IMR-90 (cell line): ENCODE measurements at regions not wholly inside any gene's neighbourhood (a gene's known extent, or its start where the extent isn't known, plus 50 kb on each side); places are given as distances from the start of the nearest gene placed in this dataset.
A peak's percentile ranks its signal among the peaks of the same experiment; 100 is the strongest.

ENCODE experiments used
- ATAC-seq: fragments of 200-7000 bp; cut with Tn5 transposase; 2 replicates; pipeline ENCODE4 v1.9.1; 2020; ENCODE audit warnings: low read depth, mild to moderate bottlenecking, moderate library complexity
- BruUV-seq: library from RNA; stranded (reverse); fragments of 400-500 nt; replicated peaks from 2 replicates; lab custom pipeline; 2021; lab: Mats Ljungman, UMichigan
- CTCF ChIA-PET: fragments of 300-600 bp; formaldehyde crosslinking; extraction: SDS; loops from one replicate; lab custom pipeline; 2021; ENCODE audit warnings: antibody characterized with exemption; lab: Yijun Ruan, JAX
- POLR2A ChIA-PET: fragments of 300-600 bp; sonication (Branson Sonifier 250); formaldehyde crosslinking; loops from one replicate; lab custom pipeline; 2022; ENCODE audit warnings: antibody characterized with exemption; ENCODE audit not compliant: unreplicated experiment; lab: Charles Lee
- DNase-seq: peaks from one replicate; pipeline ENCODE4 v3.0.0; 2013
- H2AFZ ChIP-seq: replicated peaks from 2 replicates; pipeline ENCODE3; 2013; ENCODE audit warnings: low read length, mild to moderate bottlenecking; ENCODE audit not compliant: poor library complexity
- H2AK5ac ChIP-seq: 2 replicates; pipeline ENCODE4 v1.6.1; 2013; ENCODE audit warnings: low read depth, low read length, inconsistent platforms
- H2AK9ac ChIP-seq: replicated peaks from 2 replicates; pipeline ENCODE3; 2013; ENCODE audit warnings: mild to moderate bottlenecking, low read depth, low read length, moderate library complexity; ENCODE audit not compliant: poor library complexity
- H2BK120ac ChIP-seq: 2 replicates; pipeline ENCODE4 v1.6.1; 2013; ENCODE audit warnings: low read depth, low read length, inconsistent platforms
- H2BK15ac ChIP-seq: 3 replicates; pipeline ENCODE4 v1.6.1; 2013; ENCODE audit warnings: low read depth, low read length, inconsistent platforms
- H2BK20ac ChIP-seq: 2 replicates; pipeline ENCODE4 v1.6.1; 2013; ENCODE audit warnings: low read depth, mild to moderate bottlenecking, inconsistent platforms, low read length, moderate library complexity
- H2BK5ac ChIP-seq: 2 replicates; pipeline ENCODE4 v1.6.1; 2013; ENCODE audit warnings: mild to moderate bottlenecking, low read depth, low read length, inconsistent platforms; ENCODE audit not compliant: poor library complexity, severe bottlenecking
- H3K14ac ChIP-seq: replicated peaks from 2 replicates; pipeline ENCODE4 v1.6.1; 2013; ENCODE audit warnings: low read depth, low read length, inconsistent platforms
- H3K18ac ChIP-seq: 2 replicates; pipeline ENCODE4 v1.6.1; 2013; ENCODE audit warnings: low read depth, low read length, control low read depth
- H3K23ac ChIP-seq: 2 replicates; pipeline ENCODE4 v1.6.1; 2013; ENCODE audit warnings: low read depth, low read length, inconsistent platforms
- H3K27ac ChIP-seq: 2 replicates; pipeline ENCODE4 v1.5.1; 2013; ENCODE audit warnings: mild to moderate bottlenecking, control low read depth, low read length; ENCODE audit not compliant: insufficient read depth
- H3K27me3 ChIP-seq: 2 replicates; pipeline ENCODE4 v1.6.1; 2013; ENCODE audit warnings: low read length; ENCODE audit not compliant: control insufficient read depth, insufficient read depth
- H3K36me3 ChIP-seq: 2 replicates; pipeline ENCODE4 v1.6.1; 2013; ENCODE audit warnings: low read length, mixed read lengths; ENCODE audit not compliant: control insufficient read depth, insufficient read depth
- H3K4ac ChIP-seq: 2 replicates; pipeline ENCODE4 v1.6.1; 2013; ENCODE audit warnings: low read depth, low read length, inconsistent platforms
- H3K4me1 ChIP-seq: 2 replicates; pipeline ENCODE4 v1.6.1; 2013; ENCODE audit warnings: low read length, mixed read lengths; ENCODE audit not compliant: control insufficient read depth, insufficient read depth
- H3K4me2 ChIP-seq: 2 replicates; pipeline ENCODE4 v1.6.1; 2013; ENCODE audit warnings: low read depth, mild to moderate bottlenecking, control low read depth, low read length, moderate library complexity
- H3K4me3 ChIP-seq: 2 replicates; pipeline ENCODE4 v1.5.1; 2013; ENCODE audit warnings: low read depth, mild to moderate bottlenecking, control low read depth, low read length, moderate library complexity; ENCODE audit not compliant: insufficient read depth
- H3K56ac ChIP-seq: 2 replicates; pipeline ENCODE4 v1.6.1; 2013; ENCODE audit warnings: low read length, inconsistent platforms; ENCODE audit not compliant: insufficient read depth; ENCODE audit errors: extremely low read depth
- H3K79me1 ChIP-seq, 2 experiments: 2 replicates each; pipeline ENCODE4 v1.6.1; 2013; ENCODE audit warnings: low read length in 2 of 2, inconsistent platforms in 1 of 2, low read depth in 1 of 2
- H3K9ac ChIP-seq: 2 replicates; pipeline ENCODE4 v1.6.1; 2013; ENCODE audit warnings: low read depth, low read length, control low read depth
- H3K9me1 ChIP-seq: 2 replicates; pipeline ENCODE4 v1.6.1; 2013; ENCODE audit warnings: low read length, inconsistent platforms; ENCODE audit not compliant: insufficient read depth
- H3K9me3 ChIP-seq: 2 replicates; pipeline ENCODE4 v1.6.1; 2013; ENCODE audit warnings: low read length; ENCODE audit not compliant: control insufficient read depth, insufficient read depth
- H4K20me1 ChIP-seq: 2 replicates; pipeline ENCODE4 v1.6.1; 2013; ENCODE audit warnings: low read length, inconsistent platforms; ENCODE audit not compliant: insufficient read depth
- H4K5ac ChIP-seq: 2 replicates; pipeline ENCODE4 v1.6.1; 2013; ENCODE audit warnings: mild to moderate bottlenecking, low read depth, low read length, control low read depth
- H4K8ac ChIP-seq, 2 experiments: 2 replicates each; pipeline ENCODE4 v1.6.1; 2013; ENCODE audit warnings: low read depth in 2 of 2, low read length in 2 of 2, control low read depth in 1 of 2, inconsistent platforms in 1 of 2
- H4K91ac ChIP-seq: 2 replicates; pipeline ENCODE4 v1.6.1; 2013; ENCODE audit warnings: low read depth, low read length, inconsistent platforms; ENCODE audit not compliant: insufficient read depth
- FOS ChIP-seq: fragments of 150-350 bp; IDR thresholded peaks from 2 replicates; pipeline ENCODE4 v1.6.1; 2016; ENCODE audit warnings: low read depth, low read length
- MAFK ChIP-seq: IDR thresholded peaks from 2 replicates; pipeline ENCODE4 v1.6.1; 2012; ENCODE audit warnings: low read depth, low read length, improper control_type of control experiment
- WGBS, 2 experiments: methylation state at CpG; one replicate each; pipeline versions ENCODE4 v1.1.5 to v1.1.7; 2013; ENCODE audit warnings: missing lambda C conversion rate in 2 of 2; ENCODE audit not compliant: insufficient read length in 1 of 2; ENCODE audit errors: extremely low coverage in 2 of 2; 5-methylcytosine and 5-hydroxymethylcytosine counted together
- dilution Hi-C: fragments of 300-500 bp; cut with HindIII; formaldehyde crosslinking; loops from one replicate; pipeline ENCODE4 v1.14.3; 2018; ENCODE audit warnings: low sequenced_read_pairs; ENCODE audit not compliant: unreplicated experiment
- in situ Hi-C: fragments of 300-500 bp; cut with MboI; formaldehyde crosslinking; loops from 3 replicates; pipeline ENCODE4 v1.14.3; 2019; ENCODE audit warnings: low sequenced_read_pairs, inconsistent platforms, mixed read lengths
- intact Hi-C: fragments of 100-400 bp; cut with micrococcal nuclease; formaldehyde crosslinking; loops from 2 replicates; pipeline ENCODE4 v1.10.0; 2022

DNA sequence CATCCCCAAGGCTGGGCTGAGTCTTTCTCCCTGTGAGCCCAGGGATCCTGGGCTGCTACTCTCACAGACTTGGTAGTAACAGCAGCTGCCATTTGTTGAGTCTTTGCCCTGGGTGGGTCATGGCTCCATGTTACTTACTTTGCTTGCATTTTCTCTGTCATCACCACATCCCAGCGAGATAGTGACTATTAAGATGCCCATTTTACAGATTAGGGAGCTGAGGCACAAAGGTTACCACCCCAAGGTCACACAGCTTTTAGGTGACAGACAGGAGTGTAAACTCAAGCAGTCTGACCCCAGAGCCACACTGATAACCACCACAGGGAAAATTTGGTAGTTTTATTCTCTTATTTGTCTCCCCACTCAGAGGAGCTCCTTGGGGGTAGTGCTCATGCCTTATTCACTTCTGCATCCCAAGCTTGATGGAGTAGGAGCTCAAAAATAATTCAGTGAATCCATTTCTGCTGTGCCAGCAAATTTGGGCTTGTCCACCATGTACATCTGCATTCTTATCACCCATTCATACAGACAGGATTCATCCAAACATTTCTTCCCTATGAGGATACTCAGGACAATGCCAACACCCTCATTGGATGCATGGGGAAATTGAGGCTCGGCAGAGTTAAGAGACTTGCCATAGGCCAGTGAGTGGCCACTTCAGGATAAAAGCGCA, 263.2 kb downstream of the CBLN1 start:
- H3K56ac ChIP-seq: no peak overlapping the region
- peaks cover 8% of the 10 kb centered on the region; the same call in 1 of the 2 replicates for H3K9me1 ChIP-seq
- no peaks in the 10 kb centered on the region for H3K9me3 ChIP-seq
- no peak overlapping the region for H4K8ac ChIP-seq
- no peak overlapping the region for H2BK120ac ChIP-seq
- no peak for DNase-seq
- no peaks in the 10 kb centered on the region for H4K20me1 ChIP-seq
- H4K5ac ChIP-seq: no peak overlapping the region
- no peak overlapping the region for H2AK5ac ChIP-seq
- H3K36me3 ChIP-seq: no peaks in the 10 kb centered on the region
- dilution Hi-C loops: no loop called here
- no peak for ATAC-seq
- no peaks in the 10 kb centered on the region for H3K79me1 ChIP-seq
- TF ChIP-seq FOS: no peak
- peak; percentile 83 for TF ChIP-seq MAFK
- ChIA-PET POLR2A (no interaction called here), CTCF (no interaction called here)
- no peak overlapping the region for H3K9ac ChIP-seq
- H2AFZ ChIP-seq: no peak overlapping the region
- H3K27ac ChIP-seq: no peak overlapping the region
- H3K18ac ChIP-seq: no peak overlapping the region
- no peak overlapping the region for H2BK20ac ChIP-seq
- in situ Hi-C loops: no loop called here
- H3K4ac ChIP-seq: no peak overlapping the region
- no TSS peak for BruUV-seq
- H3K4me1 ChIP-seq: peaks cover 4% of the 10 kb centered on the region; the same call in 1 of the 2 replicates
- H2BK15ac ChIP-seq: no peak overlapping the region
- H3K23ac ChIP-seq: no peak overlapping the region
- no CpG with 5 or more reads among the region's 3 CpGs for WGBS, 2 experiments
- H3K14ac ChIP-seq: no peak overlapping the region
- H2BK5ac ChIP-seq: no peak overlapping the region
- intact Hi-C loops: no loop called here
- H3K4me3 ChIP-seq: no peak overlapping the region
- no peak overlapping the region for H2AK9ac ChIP-seq
- H3K4me2 ChIP-seq: no peak overlapping the region
- H4K91ac ChIP-seq: no peak overlapping the region
- H3K27me3 ChIP-seq: peaks cover 33% of the 10 kb centered on the region
